ENCODE measurements at regions not wholly inside any gene's neighbourhood (a gene's known extent, or its start where the extent isn't known, plus 50 kb on each side); places are given as distances from the start of the nearest gene placed in this dataset.

- TF ChIP-seq POLR2AphosphoS5 (IDR thresholded peaks at IDR 0.05; ENCODE audit: low read depth, low read length) (no peak), TAF1 (IDR thresholded peaks at IDR 0.05; ENCODE audit: borderline replicate concordance, insufficient read depth, low read length) (no peak)
Measured at GRCh38 chr13:40330950-40331349, 335.5 kb downstream of the FOXO1 start.

Measured in PFSK-1 (cell line).